Gastroesophageal sphincter (tissue), 4 donors: ENCODE measurements at regions not wholly inside any gene's neighbourhood (a gene's known extent, or its start where the extent isn't known, plus 50 kb on each side); places are given as distances from the start of the nearest gene placed in this dataset.

Experiments used
- ATAC-seq: fragments of 150-250 bp; one replicate; pipeline ENCODE4 v1.9.1; 2016; ENCODE audit warnings: mild to moderate bottlenecking, moderate library complexity
- H3K27ac ChIP-seq, 4 donors: fragments of 200-600 bp; sonication (generic) in 3 of 4; 1 replicate in 3 of 4; 2 replicates in 1 of 4; pipeline ENCODE4 v1.5.1; 2016 to 2019
- H3K27me3 ChIP-seq: fragments of 200-600 bp; sonication (generic); one replicate; pipeline ENCODE4 v1.5.1; 2019
- H3K36me3 ChIP-seq, 2 donors: fragments of 200-600 bp; sonication (generic); one replicate each; pipeline ENCODE4 v1.5.1; 2019; ENCODE audit warnings: control low read depth in 1 of 2
- H3K4me1 ChIP-seq, 3 donors: fragments of 200-600 bp; sonication (generic); 1 replicate in 2 of 3; 2 replicates in 1 of 3; pipeline ENCODE4 v1.5.1; 2016 to 2019; ENCODE audit warnings: control low read depth in 2 of 3
- H3K4me3 ChIP-seq, 2 donors: fragments of 200-600 bp; sonication (generic); one replicate each; pipeline ENCODE4 v1.5.1; 2019; ENCODE audit warnings: mild to moderate bottlenecking in 1 of 2, moderate library complexity in 1 of 2
- H3K9me3 ChIP-seq, 3 donors: fragments of 200-600 bp; sonication (generic); one replicate each; pipeline ENCODE4 v1.5.1; 2017 to 2019; ENCODE audit warnings: control low read depth in 2 of 3
- CTCF ChIP-seq, 4 experiments: fragments of 200-600 bp in 2 of 4; fragments of 450-650 bp in 2 of 4; sonication (generic) in 1 of 4; IDR thresholded peaks; one replicate each; pipeline ENCODE4 v1.5.1; 2017 to 2019; ENCODE audit warnings: antibody characterized with exemption in 4 of 4, mild to moderate bottlenecking in 2 of 4, moderate library complexity in 2 of 4
- EP300 ChIP-seq: sonication (generic); formaldehyde crosslinking; IDR thresholded peaks from one replicate; pipeline ENCODE4 v1.6.1; 2017; ENCODE audit warnings: antibody characterized with exemption, mild to moderate bottlenecking
- POLR2A ChIP-seq, 2 donors: fragments of 450-650 bp; IDR thresholded peaks; one replicate each; pipeline ENCODE4 v1.6.1; 2017; ENCODE audit warnings: antibody characterized with exemption in 2 of 2, mild to moderate bottlenecking in 2 of 2, moderate library complexity in 1 of 2
- POLR2AphosphoS5 ChIP-seq: sonication (generic); formaldehyde crosslinking; IDR thresholded peaks from one replicate; pipeline ENCODE4 v1.6.1; 2017; ENCODE audit warnings: antibody characterized with exemption
- WGBS, 2 donors: methylation state at CpG; one replicate each; pipeline ENCODE4 v1.1.5; 2018; ENCODE audit warnings: low coverage in 1 of 2; 5-methylcytosine and 5-hydroxymethylcytosine counted together

GRCh38 chr11:38089726-38090125, 1491.7 kb upstream of the RAG2 start:
- Histone ChIP-seq H3K4me3 (no peak overlapping the region), H3K9me3 (peaks cover 0 to 12% (median 0%) of the 10 kb centered on the region in 3 donors), H3K27me3 (no peaks in the 10 kb centered on the region), H3K36me3 (no peaks in the 10 kb centered on the region), H3K27ac (no peak overlapping the region), H3K4me1 (no peaks in the 10 kb centered on the region)
- no peak for ATAC-seq
- TF ChIP-seq CTCF (IDR thresholded peaks at IDR 0.05) (no peak), POLR2A (IDR thresholded peaks at IDR 0.05) (no peak), POLR2AphosphoS5 (no peak), EP300 (no peak)
- 48 to 68% methylated on average over 4 to 7 of the region's 7 CpGs for WGBS, 2 donors

- Histone ChIP-seq H3K27me3 (no peaks in the 10 kb centered on the region), H3K36me3 (no peaks in the 10 kb centered on the region), H3K27ac (no peak overlapping the region), H3K4me1 (no peaks in the 10 kb centered on the region), H3K4me3 (no peak overlapping the region), H3K9me3 (no peaks in the 10 kb centered on the region)
- no peak for TF ChIP-seq POLR2AphosphoS5
- TF ChIP-seq CTCF (IDR thresholded peaks at IDR 0.05), result no peak
- TF ChIP-seq POLR2A (IDR thresholded peaks at IDR 0.05), result no peak
- ATAC-seq, result no peak
- 78 to 85% methylated on average over 3 of the region's 3 CpGs for WGBS, 2 donors
These were observed 1462.9 kb upstream of the RAG2 start for GRCh38 chr11:38060920-38061319.

- TF ChIP-seq POLR2AphosphoS5, result no peak
- no peak for TF ChIP-seq EP300
- TF ChIP-seq POLR2A (IDR thresholded peaks at IDR 0.05), result no peak
- TF ChIP-seq CTCF (IDR thresholded peaks at IDR 0.05), result no peak
- no peak overlapping the region for H3K27ac ChIP-seq
- H3K4me3 ChIP-seq, result no peak overlapping the region
- WGBS, 2 donors, result 73 to 91% methylated on average over 3 of the region's 3 CpGs
- H3K4me1 ChIP-seq, result no peaks in the 10 kb centered on the region
- no peak for ATAC-seq
- no peaks in the 10 kb centered on the region for H3K9me3 ChIP-seq
- no peaks in the 10 kb centered on the region for H3K27me3 ChIP-seq
- no peaks in the 10 kb centered on the region for H3K36me3 ChIP-seq
These were observed 1462.1 kb upstream of the RAG2 start for GRCh38 chr11:38060136-38060535.

GRCh38 chr11:38046571-38047135, 1448.6 kb upstream of the RAG2 start:
- H3K4me1 ChIP-seq, result no peaks in the 10 kb centered on the region
- no peak for ATAC-seq
- no peaks in the 10 kb centered on the region for H3K27me3 ChIP-seq
- H3K27ac ChIP-seq, result no peak overlapping the region
- no peaks in the 10 kb centered on the region for H3K36me3 ChIP-seq
- 69 to 71% methylated on average over 3 to 4 of the region's 4 CpGs for WGBS, 2 donors
- TF ChIP-seq POLR2AphosphoS5 (no peak), POLR2A (IDR thresholded peaks at IDR 0.05) (no peak), CTCF (IDR thresholded peaks at IDR 0.05) (no peak), EP300 (no peak)
- no peak overlapping the region for H3K4me3 ChIP-seq
- H3K9me3 ChIP-seq, result no peaks in the 10 kb centered on the region

GRCh38 chr11:38043060-38043459, 1445.0 kb upstream of the RAG2 start:
- TF ChIP-seq POLR2AphosphoS5 (no peak), CTCF (IDR thresholded peaks at IDR 0.05) (no peak), POLR2A (IDR thresholded peaks at IDR 0.05) (no peak), EP300 (no peak)
- H3K27me3 ChIP-seq, result no peaks in the 10 kb centered on the region
- H3K36me3 ChIP-seq, result no peaks in the 10 kb centered on the region
- no peak overlapping the region for H3K4me3 ChIP-seq
- no peak for ATAC-seq
- H3K27ac ChIP-seq, result no peak overlapping the region
- WGBS, 2 donors, result 82 to 85% methylated on average over 3 of the region's 3 CpGs
- no peaks in the 10 kb centered on the region for H3K9me3 ChIP-seq
- H3K4me1 ChIP-seq, result no peaks in the 10 kb centered on the region
